HUES48 (cell line): ENCODE measurements at regions not wholly inside any gene's neighbourhood (a gene's known extent, or its start where the extent isn't known, plus 50 kb on each side); places are given as distances from the start of the nearest gene placed in this dataset.

ENCODE experiments used
- H3K27ac ChIP-seq: one replicate; pipeline ENCODE4 v1.7.0; 2013; ENCODE audit warnings: low read depth, low read length, inconsistent platforms
- H3K27me3 ChIP-seq: 2 replicates; pipeline ENCODE4 v1.6.1; 2013; ENCODE audit warnings: mild to moderate bottlenecking, low read length; ENCODE audit not compliant: control insufficient read depth, insufficient read depth
- H3K36me3 ChIP-seq: 2 replicates; pipeline ENCODE4 v1.6.1; 2013; ENCODE audit warnings: low read length; ENCODE audit not compliant: control insufficient read depth, insufficient read depth
- H3K4me1 ChIP-seq: 2 replicates; pipeline ENCODE4 v1.6.1; 2013; ENCODE audit warnings: mild to moderate bottlenecking, low read length; ENCODE audit not compliant: control insufficient read depth, insufficient read depth
- H3K4me3 ChIP-seq: 2 replicates; pipeline ENCODE4 v1.5.1; 2013; ENCODE audit warnings: mild to moderate bottlenecking, low read depth, low read length
- H3K9ac ChIP-seq: 2 replicates; pipeline ENCODE4 v1.6.1; 2013; ENCODE audit warnings: mild to moderate bottlenecking, low read depth, low read length, moderate library complexity
- H3K9me3 ChIP-seq: 2 replicates; pipeline ENCODE4 v1.6.1; 2013; ENCODE audit warnings: low read length; ENCODE audit not compliant: control insufficient read depth, insufficient read depth

DNA sequence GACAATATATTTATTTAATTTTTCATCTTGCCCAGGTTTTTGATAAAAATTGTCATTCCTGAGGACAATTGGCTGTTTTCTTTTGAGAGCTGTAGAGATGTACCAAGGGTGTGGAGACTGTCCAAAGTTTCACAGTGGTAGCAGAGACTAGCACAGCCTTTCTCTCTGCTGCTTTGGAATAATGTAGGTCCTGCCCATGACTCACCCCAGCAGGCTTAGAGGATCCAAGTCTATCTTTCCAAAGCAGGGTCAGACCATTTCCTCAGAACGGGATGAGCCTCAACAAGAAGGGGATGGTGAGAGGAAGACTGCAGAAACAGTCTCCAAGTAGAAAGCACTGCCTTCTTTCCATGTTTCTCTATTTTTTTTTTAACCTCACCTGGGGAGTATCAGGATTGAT lies 131.5 kb upstream of the RPL34 start:
- Histone ChIP-seq H3K9ac (no peak overlapping the region), H3K9me3 (no peaks in the 10 kb centered on the region), H3K27me3 (no peaks in the 10 kb centered on the region), H3K4me3 (no peak overlapping the region), H3K27ac (no peak overlapping the region), H3K36me3 (no peaks in the 10 kb centered on the region), H3K4me1 (no peaks in the 10 kb centered on the region)

DNA sequence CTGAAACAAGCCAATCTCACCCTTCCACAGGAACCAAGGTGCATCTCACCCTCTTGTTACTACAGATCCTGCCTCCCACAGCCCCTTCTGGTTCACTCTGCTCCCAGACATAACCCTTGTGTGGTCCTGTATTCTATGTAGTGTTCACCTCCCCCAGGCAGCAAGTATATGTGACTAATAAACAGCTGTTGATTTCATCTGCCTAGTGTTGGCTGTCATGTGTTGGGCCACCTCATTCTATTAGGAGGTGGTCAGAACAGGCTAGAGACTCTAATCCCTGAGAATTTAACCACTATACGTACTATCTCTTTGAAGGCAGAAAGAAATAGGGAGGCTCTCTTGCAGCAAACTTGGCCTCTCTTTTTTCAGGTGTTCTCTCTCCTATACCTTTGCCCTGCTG lies 134.3 kb upstream of the RPL34 start:
- no peak overlapping the region for H3K9ac ChIP-seq
- no peaks in the 10 kb centered on the region for H3K27me3 ChIP-seq
- H3K4me1 ChIP-seq: no peaks in the 10 kb centered on the region
- H3K9me3 ChIP-seq: no peaks in the 10 kb centered on the region
- no peaks in the 10 kb centered on the region for H3K36me3 ChIP-seq
- no peak overlapping the region for H3K4me3 ChIP-seq
- no peak overlapping the region for H3K27ac ChIP-seq

DNA sequence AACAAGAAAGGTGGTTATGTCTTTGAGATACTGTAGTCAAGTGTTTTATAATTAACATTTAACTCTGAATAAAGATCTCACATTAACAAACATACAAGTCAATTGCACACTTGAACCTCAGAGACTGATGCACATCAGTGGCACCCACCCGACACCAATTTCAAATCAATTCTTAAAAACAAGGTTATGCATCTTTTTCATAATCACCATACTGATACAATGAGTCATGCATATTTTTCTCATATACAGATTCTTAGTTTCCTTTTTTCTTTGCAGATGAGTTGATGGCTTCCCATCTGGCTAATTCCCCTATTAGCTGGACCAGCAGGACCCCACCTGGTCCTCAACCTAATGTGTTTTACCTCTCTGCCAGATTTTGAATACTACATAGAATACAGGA lies 136.2 kb upstream of the RPL34 start:
- Histone ChIP-seq H3K9ac (no peak overlapping the region), H3K4me1 (no peaks in the 10 kb centered on the region), H3K27ac (no peak overlapping the region), H3K4me3 (no peak overlapping the region), H3K27me3 (no peaks in the 10 kb centered on the region), H3K36me3 (no peaks in the 10 kb centered on the region), H3K9me3 (no peaks in the 10 kb centered on the region)

DNA sequence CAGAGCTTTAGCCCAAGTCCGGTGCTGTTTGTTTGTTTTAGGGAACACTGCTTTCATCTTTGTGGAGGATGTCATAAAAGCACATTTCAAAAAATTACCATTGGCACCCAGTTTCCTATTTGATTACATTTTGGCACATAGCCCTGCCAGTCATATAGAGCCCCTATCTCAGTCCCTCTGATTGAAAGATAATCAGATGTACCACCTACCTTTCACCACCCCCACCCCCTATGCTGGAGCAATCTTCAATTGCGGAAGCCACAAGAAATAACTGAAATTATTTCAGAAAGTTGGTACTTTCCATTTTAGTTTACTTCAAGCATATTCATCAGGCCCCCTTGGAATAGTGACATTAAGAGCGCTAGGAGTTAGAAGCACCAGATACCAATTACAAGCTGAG lies 136.7 kb upstream of the RPL34 start:
- no peak overlapping the region for H3K4me3 ChIP-seq
- H3K4me1 ChIP-seq: no peaks in the 10 kb centered on the region
- H3K27me3 ChIP-seq: no peaks in the 10 kb centered on the region
- H3K36me3 ChIP-seq: no peaks in the 10 kb centered on the region
- H3K27ac ChIP-seq: no peak overlapping the region
- no peaks in the 10 kb centered on the region for H3K9me3 ChIP-seq
- H3K9ac ChIP-seq: no peak overlapping the region

DNA sequence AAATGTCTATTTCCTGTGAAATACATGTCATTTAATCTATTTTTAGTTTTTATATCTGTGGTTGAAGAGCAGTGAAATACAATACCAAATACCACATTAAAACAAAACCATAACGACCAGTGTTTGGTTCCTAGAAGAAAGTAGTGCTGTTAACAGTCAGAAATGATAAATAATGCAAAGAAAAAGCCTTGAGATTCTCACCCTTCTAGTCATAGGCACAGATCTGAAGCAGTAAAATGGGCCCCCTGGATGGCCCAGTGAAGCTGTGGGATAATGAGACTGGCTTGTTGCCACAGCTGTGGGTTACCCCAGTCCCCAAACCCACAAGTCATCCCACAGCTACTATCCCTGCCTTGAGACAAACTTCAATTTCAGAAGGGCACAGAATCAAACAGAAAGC lies 137.3 kb upstream of the RPL34 start:
- Histone ChIP-seq H3K4me3 (no peak overlapping the region), H3K36me3 (no peaks in the 10 kb centered on the region), H3K4me1 (no peaks in the 10 kb centered on the region), H3K27ac (no peak overlapping the region), H3K9me3 (no peaks in the 10 kb centered on the region), H3K9ac (no peak overlapping the region), H3K27me3 (no peaks in the 10 kb centered on the region)

DNA sequence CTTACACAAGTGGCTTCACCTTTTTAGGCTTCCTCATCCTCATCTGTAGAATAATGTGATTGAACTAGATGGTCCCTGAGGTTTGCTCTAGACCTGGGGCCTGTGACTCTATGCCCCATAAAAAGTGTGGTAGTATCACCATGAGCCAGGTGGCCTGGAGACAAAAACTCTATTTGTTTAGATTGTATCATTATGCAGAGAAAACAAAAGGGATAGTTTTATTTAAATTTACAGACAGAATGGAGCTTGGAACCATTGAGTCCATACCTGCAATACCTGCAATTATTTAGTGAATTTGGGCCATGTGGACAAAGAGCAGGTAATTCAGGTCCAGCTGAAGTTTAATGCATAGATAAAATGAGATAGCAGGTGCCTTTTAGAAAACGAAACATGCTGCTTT lies 139.5 kb upstream of the RPL34 start:
- Histone ChIP-seq H3K4me1 (no peaks in the 10 kb centered on the region), H3K4me3 (no peak overlapping the region), H3K9me3 (no peaks in the 10 kb centered on the region), H3K36me3 (no peaks in the 10 kb centered on the region), H3K9ac (no peak overlapping the region), H3K27me3 (no peaks in the 10 kb centered on the region), H3K27ac (no peak overlapping the region)

DNA sequence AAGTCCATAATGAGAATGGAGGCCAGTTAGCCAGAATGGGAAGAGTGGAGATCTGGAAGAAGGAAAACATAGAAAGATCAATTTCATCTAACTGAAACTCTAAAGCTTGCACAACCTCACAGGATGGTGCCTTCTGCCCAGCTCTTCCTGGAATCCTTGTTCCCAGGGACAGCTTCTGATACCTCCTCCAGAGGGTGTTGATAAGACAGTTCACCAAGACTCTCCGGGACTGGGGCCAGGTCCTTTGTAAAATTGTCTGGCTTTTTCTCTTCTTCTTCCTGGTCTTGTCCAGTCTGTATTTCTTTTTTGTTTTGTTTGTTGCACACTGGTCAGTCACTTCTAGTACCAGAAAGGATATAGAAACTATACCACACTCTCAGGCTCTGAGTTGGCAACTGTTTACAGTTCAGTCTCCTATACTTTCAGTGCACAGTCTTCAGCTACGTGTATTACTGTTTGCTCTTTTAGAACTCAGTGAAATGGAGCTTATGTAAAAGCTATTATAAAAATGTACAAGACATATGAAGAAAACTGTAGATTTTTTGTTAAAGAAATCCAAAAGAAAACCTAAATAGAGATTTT lies 142.8 kb upstream of the RPL34 start:
- Histone ChIP-seq H3K9ac (no peak overlapping the region), H3K27ac (no peak overlapping the region), H3K36me3 (no peaks in the 10 kb centered on the region), H3K27me3 (no peaks in the 10 kb centered on the region), H3K9me3 (no peaks in the 10 kb centered on the region), H3K4me1 (no peaks in the 10 kb centered on the region), H3K4me3 (no peak overlapping the region)

DNA sequence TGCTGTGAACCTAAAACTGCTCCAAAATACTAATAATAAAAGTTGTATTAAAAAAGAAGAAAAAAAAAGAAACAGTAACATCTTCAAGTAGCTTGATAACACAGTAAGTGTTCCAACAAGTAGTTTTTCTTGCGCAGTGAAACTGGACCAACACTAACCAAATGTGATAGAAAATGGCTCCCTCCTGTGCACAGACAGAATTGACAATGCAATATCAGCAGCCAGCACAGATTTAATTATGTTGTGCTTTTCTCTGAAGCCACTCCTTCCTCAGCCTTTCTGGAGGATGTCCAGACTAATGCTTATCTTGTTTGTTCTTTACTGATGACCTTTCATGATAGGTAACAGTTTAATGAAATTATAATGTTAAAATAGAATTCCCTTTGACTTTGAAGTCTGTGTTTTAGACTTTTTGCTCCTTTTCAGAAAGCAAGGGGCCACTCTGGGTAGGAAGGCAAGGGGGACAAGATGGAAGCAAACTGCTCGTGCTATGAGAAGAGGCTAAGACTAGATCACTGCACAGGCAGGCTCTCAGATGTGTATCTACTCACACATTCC lies 147.1 kb upstream of the RPL34 start:
- H3K27ac ChIP-seq: no peak overlapping the region
- H3K4me3 ChIP-seq: no peak overlapping the region
- no peaks in the 10 kb centered on the region for H3K36me3 ChIP-seq
- no peaks in the 10 kb centered on the region for H3K9me3 ChIP-seq
- no peaks in the 10 kb centered on the region for H3K4me1 ChIP-seq
- no peaks in the 10 kb centered on the region for H3K27me3 ChIP-seq
- no peak overlapping the region for H3K9ac ChIP-seq

DNA sequence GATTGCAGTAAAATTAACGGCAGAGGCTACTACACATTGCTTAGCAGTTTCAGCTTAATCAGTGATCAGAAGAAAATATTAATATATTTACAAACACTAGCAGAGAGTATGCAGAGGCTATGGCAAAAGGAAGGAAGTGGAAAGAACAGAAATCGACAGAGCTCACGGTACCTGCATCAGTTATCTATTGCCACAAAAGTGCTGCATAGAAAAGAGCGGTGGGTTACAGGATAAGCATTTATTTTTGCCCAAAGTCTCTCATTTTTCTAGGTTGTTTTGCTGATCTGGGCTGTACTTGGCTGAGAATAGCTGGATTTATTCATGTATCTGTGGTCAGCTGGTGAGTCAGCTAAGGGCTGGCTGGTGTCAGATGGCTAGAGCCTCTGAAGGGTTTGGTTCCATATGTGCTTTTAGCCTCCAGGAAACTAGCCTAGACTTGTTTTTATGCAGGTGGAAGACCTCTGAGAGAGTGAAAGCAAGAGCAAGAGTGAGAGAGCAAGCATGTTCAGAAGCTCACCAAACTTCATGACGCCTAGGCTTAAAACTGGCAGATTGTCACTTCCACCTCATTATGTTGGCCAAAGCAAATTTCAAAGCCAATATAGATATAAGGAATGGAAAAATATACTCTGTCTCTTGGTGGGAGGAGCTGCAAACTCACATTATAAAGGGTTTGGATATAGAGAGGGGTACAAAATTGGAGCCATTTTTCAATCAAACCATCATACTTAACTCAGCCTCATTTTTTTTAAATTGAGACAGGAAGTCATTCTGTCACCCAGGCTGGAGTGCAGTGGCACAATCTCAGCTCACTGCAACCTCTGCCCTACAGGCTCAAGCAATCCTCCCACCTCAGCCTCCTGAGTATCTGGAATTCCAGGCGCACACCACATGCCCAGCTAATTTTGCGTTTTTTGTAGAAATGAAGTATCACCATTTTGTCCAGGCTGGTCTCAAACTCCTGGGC lies 153.2 kb upstream of the RPL34 start:
- Histone ChIP-seq H3K9ac (no peak overlapping the region), H3K27ac (no peak overlapping the region), H3K4me3 (no peak overlapping the region)

DNA sequence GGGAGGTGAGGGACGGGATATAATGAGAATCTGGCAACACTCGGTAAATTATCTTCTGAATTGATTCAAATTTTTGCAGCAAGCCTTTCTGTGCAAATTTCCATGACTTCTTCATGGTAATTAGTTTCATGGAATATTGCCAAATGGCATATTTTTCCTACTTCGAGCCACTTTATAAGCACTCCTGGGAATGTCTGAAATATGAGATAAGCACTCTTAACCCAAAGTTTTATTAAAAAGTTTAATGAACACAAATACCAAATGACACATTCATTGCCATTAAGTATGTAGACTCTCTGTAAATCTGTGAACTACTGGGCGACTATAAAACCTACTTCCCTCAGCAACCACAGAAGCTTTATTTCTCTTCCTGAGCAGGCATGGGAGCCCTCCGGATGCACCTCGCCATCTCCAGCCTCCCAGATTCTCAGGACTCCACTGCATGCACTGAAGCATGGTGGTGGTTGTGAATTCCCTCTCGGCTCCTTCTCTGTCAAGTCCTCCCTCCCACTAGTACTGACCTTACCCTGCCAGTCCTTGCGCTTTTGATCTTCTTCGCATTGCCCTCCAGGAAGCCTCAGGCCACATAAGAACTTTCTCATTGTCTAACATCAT lies 154.4 kb upstream of the RPL34 start:
- no peak overlapping the region for H3K27ac ChIP-seq
- H3K9me3 ChIP-seq: no peaks in the 10 kb centered on the region
- H3K27me3 ChIP-seq: no peaks in the 10 kb centered on the region
- H3K36me3 ChIP-seq: no peaks in the 10 kb centered on the region
- no peak overlapping the region for H3K4me3 ChIP-seq
- no peak overlapping the region for H3K9ac ChIP-seq
- H3K4me1 ChIP-seq: no peaks in the 10 kb centered on the region

More for the DNA sequence above, 153.2 kb upstream of the RPL34 start:
- H3K4me1 ChIP-seq: no peaks in the 10 kb centered on the region
- no peaks in the 10 kb centered on the region for H3K36me3 ChIP-seq
- no peaks in the 10 kb centered on the region for H3K27me3 ChIP-seq
- no peaks in the 10 kb centered on the region for H3K9me3 ChIP-seq

DNA sequence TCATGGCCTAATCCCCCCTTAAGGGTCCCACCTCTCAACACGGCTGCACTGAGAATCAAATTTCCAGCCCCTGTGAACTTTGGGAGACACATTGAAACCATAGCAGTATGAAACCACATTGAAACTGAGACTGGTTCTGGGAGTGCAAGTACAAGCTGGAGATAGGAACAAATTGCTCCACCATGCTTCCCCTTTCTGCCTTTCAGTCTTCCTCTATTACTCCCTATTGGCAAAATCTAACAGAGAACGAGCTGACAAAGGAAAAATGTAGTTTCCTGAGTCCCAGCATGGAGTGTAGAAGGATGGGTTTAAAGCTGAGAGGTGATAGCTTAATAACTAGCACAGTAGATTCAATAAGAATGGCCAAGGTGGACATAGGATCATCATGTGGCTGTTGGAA lies 161.7 kb upstream of the RPL34 start:
- Histone ChIP-seq H3K9ac (no peak overlapping the region), H3K4me1 (no peaks in the 10 kb centered on the region), H3K9me3 (no peaks in the 10 kb centered on the region), H3K27me3 (no peaks in the 10 kb centered on the region), H3K27ac (no peak overlapping the region), H3K36me3 (no peaks in the 10 kb centered on the region), H3K4me3 (no peak overlapping the region)
